Activated T-cell treated with anti-CD3 and anti-CD28 coated beads, Interleukin-2, amount 50 U/mL, for 24 hours (primary cell): ENCODE measurements at regions not wholly inside any gene's neighbourhood (a gene's known extent, or its start where the extent isn't known, plus 50 kb on each side); places are given as distances from the start of the nearest gene placed in this dataset.
"Not testable (repeated sequence)": the region's sequence is repeated elsewhere in the genome, so short reads cannot be mapped to it uniquely, and the experiment has no call there.

Experiments
- DNase-seq: peaks from one replicate; pipeline ENCODE4 v3.0.0-alpha.2; 2020
- H3K27ac Mint-ChIP-seq: 2 replicates; pipeline ENCODE4 v1.8.0; 2020; ENCODE audit warnings: mild to moderate bottlenecking, mixed read lengths
- H3K27me3 Mint-ChIP-seq: 2 replicates; pipeline ENCODE4 v1.8.0; 2020; ENCODE audit warnings: mixed read lengths
- H3K36me3 Mint-ChIP-seq: 2 replicates; pipeline ENCODE4 v1.8.0; 2020; ENCODE audit warnings: low read depth, mixed read lengths
- H3K4me1 Mint-ChIP-seq: 2 replicates; pipeline ENCODE4 v1.8.0; 2020; ENCODE audit warnings: low read depth, mixed read lengths
- H3K4me3 Mint-ChIP-seq: 2 replicates; pipeline ENCODE4 v1.8.0; 2020; ENCODE audit warnings: mild to moderate bottlenecking, moderate library complexity, mixed read lengths
- H3K9me3 Mint-ChIP-seq: 2 replicates; pipeline ENCODE4 v1.8.0; 2020; ENCODE audit warnings: mixed read lengths

- Mint-ChIP-seq H3K27ac (peak overlapping the region; percentile 97), H3K36me3 (peaks cover 24% of the 10 kb centered on the region), H3K4me1 (peaks cover 63% of the 10 kb centered on the region), H3K4me3 (peak overlapping the region; percentile 86)
- H3K9me3 Mint-ChIP-seq, H3K27me3 Mint-ChIP-seq, DNase-seq: not testable (repeated sequence)
Measured at GRCh38 chr10:30706189-30706588, 76.6 kb upstream of the LYZL2 start.

DNA sequence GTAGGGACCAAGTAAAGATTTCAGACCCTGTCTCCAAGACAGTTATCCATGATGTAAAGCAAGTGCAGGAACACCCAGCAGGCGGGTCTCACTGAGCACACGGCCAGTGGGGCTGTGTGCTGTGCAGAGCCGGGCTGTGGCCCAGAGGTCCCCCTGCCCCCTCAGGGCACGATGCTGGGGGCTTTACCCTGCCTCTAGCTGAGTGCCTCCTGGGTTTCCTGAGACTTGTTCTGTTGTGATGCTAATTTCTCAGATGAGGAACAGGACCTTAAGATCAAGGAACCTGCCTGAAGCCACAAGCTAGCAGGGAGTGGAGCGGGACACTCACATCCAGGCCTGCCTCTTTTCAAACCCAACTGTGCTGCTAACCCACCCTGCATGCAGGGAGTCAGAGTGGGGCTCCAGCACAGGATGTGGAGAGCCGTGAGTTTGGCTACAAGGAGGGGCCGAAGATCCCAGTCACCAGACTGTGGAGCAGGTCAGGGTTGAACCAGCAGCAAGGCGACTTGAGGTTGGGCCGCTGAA, 76.1 kb upstream of the LYZL2 start:
- peaks cover 66% of the 10 kb centered on the region for H3K4me1 Mint-ChIP-seq
- peaks cover 25% of the 10 kb centered on the region for H3K36me3 Mint-ChIP-seq
- DNase-seq: peak; percentile 59
- H3K27ac Mint-ChIP-seq: peak overlapping the region; percentile 97
- H3K4me3 Mint-ChIP-seq: peak overlapping the region; percentile 86
- H3K9me3 Mint-ChIP-seq: no peaks in the 10 kb centered on the region
- no peaks in the 10 kb centered on the region for H3K27me3 Mint-ChIP-seq

DNA sequence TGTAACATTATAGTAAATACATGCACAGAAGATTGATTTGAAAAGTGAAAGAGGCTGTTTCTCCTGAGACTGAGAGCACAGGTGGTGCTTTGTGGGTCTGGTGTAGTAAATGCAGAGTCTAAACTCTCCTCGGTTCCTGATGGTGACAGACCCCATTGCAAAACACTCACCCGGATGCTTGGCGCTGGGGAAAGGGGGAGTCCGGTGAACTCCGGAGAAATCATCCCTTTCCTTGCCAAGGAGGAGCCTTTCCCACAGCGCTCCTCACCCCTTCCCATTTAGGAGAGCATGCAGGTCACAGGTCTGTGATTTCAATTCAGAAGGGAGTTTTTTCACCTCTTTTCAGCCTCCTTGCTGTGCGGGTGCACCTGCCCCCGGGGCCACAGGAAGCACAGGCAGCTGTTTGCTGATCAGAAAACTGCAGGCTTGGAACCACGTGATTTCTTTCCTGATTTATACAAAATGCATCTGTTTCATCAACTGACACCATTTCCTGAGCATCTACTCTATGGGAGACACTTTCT, 75.6 kb upstream of the LYZL2 start:
- Mint-ChIP-seq H3K4me1 (peaks cover 67% of the 10 kb centered on the region), H3K9me3 (no peaks in the 10 kb centered on the region), H3K27me3 (no peaks in the 10 kb centered on the region), H3K27ac (peak overlapping the region; percentile 97), H3K4me3 (peak overlapping the region; percentile 86), H3K36me3 (peaks cover 30% of the 10 kb centered on the region)
- DNase-seq: peak; percentile 72

DNA sequence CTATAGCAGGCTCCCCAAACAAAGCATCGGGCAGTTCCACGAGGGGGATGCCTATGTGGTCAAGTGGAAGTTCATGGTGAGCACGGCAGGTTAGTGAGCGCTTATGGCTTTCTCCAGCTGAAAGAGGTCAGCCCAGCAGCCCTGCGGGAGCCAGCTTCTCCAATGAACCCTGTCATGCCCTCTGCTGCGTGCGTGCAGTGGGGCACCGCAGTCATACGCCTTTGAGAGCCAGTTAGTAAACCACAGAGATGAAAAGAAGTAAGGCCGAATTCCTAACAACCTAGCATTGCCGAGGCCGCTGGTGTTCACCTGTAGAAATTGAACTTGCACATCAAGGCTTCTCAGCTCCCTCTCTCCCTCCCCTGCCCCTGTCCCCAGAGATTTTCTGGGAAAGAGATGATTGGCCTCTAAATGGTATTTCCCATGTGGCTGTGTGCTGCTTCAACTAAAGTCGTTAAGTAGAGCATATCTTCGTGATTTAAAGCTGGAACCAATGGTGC, 75.1 kb upstream of the LYZL2 start:
- not testable (repeated sequence) for H3K9me3 Mint-ChIP-seq, H3K27me3 Mint-ChIP-seq
- Mint-ChIP-seq H3K36me3 (peaks cover 34% of the 10 kb centered on the region), H3K4me3 (peak overlapping the region; percentile 86), H3K4me1 (peaks cover 71% of the 10 kb centered on the region), H3K27ac (peak overlapping the region; percentile 97)
- DNase-seq: peak; percentile 74

GRCh38 chr10:30704026-30704600, 74.6 kb upstream of the LYZL2 start:
- peaks cover 72% of the 10 kb centered on the region for H3K4me1 Mint-ChIP-seq
- DNase-seq: peak; percentile 49
- H3K9me3 Mint-ChIP-seq: no peaks in the 10 kb centered on the region

DNA sequence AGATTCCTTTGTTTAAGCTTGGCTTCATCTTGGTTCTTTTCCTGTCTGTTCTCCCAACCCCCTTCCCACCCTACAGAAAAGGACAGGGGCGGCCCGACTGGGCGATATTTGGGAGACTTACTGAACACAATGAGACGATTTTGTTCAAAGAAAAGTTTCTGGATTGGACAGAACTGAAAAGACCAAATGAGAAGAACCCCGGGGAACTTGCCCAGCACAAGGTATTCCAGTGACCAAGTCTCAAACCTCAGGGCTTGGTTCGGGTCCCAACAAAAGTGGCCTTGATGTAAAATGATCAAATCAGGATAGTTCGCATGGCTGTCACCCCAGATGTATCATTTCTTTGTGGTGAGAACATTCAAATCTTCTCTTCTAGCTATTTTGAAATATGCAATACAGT, 73.9 kb upstream of the LYZL2 start:
- H3K4me1 Mint-ChIP-seq: peaks cover 77% of the 10 kb centered on the region
- not testable (repeated sequence) for H3K27me3 Mint-ChIP-seq, H3K9me3 Mint-ChIP-seq, DNase-seq
- H3K4me3 Mint-ChIP-seq: peak overlapping the region; percentile 86
- H3K27ac Mint-ChIP-seq: peak overlapping the region; percentile 97
- H3K36me3 Mint-ChIP-seq: peaks cover 37% of the 10 kb centered on the region

More at GRCh38 chr10:30704026-30704600, 74.6 kb upstream of the LYZL2 start:
- Mint-ChIP-seq H3K27ac (peak overlapping the region; percentile 97), H3K36me3 (peaks cover 37% of the 10 kb centered on the region), H3K27me3 (no peaks in the 10 kb centered on the region), H3K4me3 (peak overlapping the region; percentile 86)

- Mint-ChIP-seq H3K4me3 (peak overlapping the region; percentile 86), H3K36me3 (peaks cover 39% of the 10 kb centered on the region), H3K9me3 (no peaks in the 10 kb centered on the region), H3K27ac (peak overlapping the region; percentile 97), H3K27me3 (no peaks in the 10 kb centered on the region), H3K4me1 (peaks cover 83% of the 10 kb centered on the region)
- DNase-seq: no peak
Measured at GRCh38 chr10:30702860-30703259, 73.3 kb upstream of the LYZL2 start.

GRCh38 chr10:30701451-30702173, 72.1 kb upstream of the LYZL2 start:
- DNase-seq: peak; percentile 80
- peak overlapping the region; percentile 97 for H3K27ac Mint-ChIP-seq
- peak overlapping the region; percentile 52 for H3K4me3 Mint-ChIP-seq
- no peaks in the 10 kb centered on the region for H3K27me3 Mint-ChIP-seq
- peaks cover 91% of the 10 kb centered on the region for H3K4me1 Mint-ChIP-seq
- H3K36me3 Mint-ChIP-seq: peaks cover 48% of the 10 kb centered on the region
- H3K9me3 Mint-ChIP-seq: no peaks in the 10 kb centered on the region

DNA sequence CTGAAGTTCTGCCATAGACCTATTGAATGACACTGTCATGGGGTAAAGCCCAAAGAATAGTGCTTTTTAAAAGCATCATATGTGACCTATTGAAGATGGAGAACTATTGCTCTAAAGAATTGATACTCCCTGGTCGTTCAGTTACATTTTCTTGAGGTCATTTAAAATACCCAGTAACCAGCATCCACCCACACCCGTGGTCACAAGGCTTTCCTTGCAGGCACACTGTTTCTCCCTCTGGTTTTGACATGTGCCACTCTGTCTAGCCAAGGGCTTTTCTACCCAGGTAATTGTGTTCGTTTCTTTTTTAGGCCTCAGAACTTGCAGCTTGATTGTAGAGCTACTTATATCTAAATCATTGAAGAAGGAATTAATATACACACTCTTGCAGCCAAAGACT, 68.3 kb upstream of the LYZL2 start:
- Mint-ChIP-seq H3K4me3 (no peak overlapping the region), H3K27ac (peak overlapping the region; percentile 94), H3K9me3 (peaks cover 5% of the 10 kb centered on the region), H3K27me3 (no peaks in the 10 kb centered on the region), H3K36me3 (peaks cover 43% of the 10 kb centered on the region), H3K4me1 (peaks cover 90% of the 10 kb centered on the region)
- DNase-seq: no peak

DNA sequence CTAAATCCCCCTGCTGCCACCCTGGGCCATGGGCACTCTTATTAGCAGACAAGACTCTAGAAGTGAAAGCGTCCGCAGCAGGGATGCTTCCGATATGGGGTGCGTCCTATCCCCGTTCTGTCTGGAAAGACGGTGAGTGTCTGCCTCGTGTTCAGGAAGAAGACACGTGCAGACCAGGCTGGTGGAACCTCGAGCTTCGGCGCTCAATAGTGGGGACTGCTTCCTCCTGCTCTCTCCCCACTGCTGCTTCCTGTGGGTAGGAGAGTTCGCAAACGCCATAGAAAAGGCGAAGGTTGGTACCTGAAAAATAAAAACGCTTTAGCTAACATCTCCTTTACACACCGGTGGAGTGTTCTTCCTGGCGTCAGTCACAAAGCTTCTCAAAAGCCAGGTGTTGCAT, 67.7 kb upstream of the LYZL2 start:
- peak overlapping the region; percentile 10 for H3K4me3 Mint-ChIP-seq
- H3K27me3 Mint-ChIP-seq, H3K9me3 Mint-ChIP-seq: not testable (repeated sequence)
- peak overlapping the region; percentile 94 for H3K27ac Mint-ChIP-seq
- DNase-seq: peak; percentile 51
- H3K36me3 Mint-ChIP-seq: peaks cover 38% of the 10 kb centered on the region
- peaks cover 90% of the 10 kb centered on the region for H3K4me1 Mint-ChIP-seq

DNA sequence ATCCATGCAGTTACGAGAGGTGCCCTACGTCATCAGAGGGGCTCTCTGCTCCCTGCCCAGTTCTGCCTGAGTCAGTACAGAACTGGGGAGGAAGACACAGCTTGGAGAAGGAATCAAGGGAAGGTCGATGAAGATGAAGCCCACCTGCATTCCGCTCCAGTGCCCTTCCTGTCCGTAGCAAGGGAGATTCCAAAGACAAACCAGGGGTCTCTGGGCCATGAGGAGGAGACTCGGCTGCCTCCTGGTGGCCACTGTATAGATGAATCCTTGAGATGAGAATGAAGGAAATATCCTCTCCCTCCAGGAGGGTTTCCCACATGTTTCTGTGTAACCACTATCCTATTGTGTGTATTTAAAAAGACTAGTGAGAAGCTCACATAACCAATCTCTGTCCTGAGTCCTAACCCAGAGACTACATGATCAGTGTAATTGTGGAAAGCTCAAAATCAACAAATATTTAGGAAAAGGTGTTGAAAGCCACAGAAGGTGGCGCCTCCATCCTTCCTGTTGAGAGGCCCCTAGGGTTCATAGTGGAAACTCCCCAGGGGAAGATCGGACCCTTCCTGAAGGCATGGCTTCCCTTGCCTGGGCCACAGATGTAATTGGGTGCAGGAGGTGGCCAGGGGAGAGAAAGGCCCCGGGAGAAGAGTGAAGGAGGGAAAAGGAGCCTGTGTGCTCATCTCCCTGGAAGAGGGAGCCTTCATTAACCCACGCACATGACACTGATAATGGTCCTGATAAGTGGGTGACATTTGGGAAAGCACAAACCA, 67.0 kb upstream of the LYZL2 start:
- peak overlapping the region; percentile 97 for H3K27ac Mint-ChIP-seq
- not testable (repeated sequence) for H3K9me3 Mint-ChIP-seq, H3K27me3 Mint-ChIP-seq, DNase-seq
- H3K36me3 Mint-ChIP-seq: peaks cover 38% of the 10 kb centered on the region
- H3K4me1 Mint-ChIP-seq: peaks cover 91% of the 10 kb centered on the region
- peak overlapping the region; percentile 39 for H3K4me3 Mint-ChIP-seq

DNA sequence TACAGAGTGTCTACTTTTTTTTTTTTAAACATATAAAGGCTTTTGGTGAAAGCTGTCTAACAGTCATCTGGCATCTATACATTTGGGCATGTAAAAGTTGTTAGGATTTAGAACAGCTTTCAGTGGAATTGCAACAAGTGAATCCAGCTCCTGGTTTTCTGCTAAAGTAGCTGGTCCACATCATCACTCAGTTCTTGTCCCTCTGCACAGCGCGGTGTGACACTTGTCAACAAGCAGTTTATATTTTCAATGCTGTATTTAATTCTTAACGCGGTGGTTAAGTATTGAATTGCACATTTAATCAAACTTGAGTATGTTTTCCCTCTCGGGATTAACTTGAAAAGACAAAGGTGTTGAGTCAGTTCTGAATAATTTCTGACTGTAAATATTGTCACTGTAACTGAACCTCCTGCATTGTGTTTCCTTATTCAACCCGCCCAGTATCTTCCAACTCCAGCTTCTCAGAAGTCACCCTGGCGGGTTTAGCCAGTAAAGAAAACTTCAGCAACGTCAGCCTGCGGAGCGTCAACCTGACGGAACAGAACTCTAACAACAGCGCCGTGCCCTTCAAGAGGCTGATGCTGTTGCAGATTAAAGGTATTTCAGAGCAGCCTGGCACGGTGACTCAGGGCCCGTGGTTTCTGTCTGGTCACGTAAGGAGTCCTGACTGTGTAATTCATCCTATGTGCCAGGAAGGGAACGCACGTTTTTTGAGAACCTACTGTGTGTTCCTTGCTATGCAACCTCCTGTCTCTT, 66.1 kb upstream of the LYZL2 start:
- peak; percentile 82 for DNase-seq
- H3K27me3 Mint-ChIP-seq, H3K9me3 Mint-ChIP-seq: not testable (repeated sequence)
- peak overlapping the region; percentile 97 for H3K27ac Mint-ChIP-seq
- H3K4me3 Mint-ChIP-seq: peak overlapping the region; percentile 69
- peaks cover 88% of the 10 kb centered on the region for H3K4me1 Mint-ChIP-seq
- peaks cover 37% of the 10 kb centered on the region for H3K36me3 Mint-ChIP-seq

GRCh38 chr10:30694518-30695228, 65.1 kb upstream of the LYZL2 start:
- Mint-ChIP-seq H3K4me3 (peak overlapping the region; percentile 42), H3K27me3 (no peaks in the 10 kb centered on the region), H3K27ac (peak overlapping the region; percentile 97), H3K36me3 (peaks cover 28% of the 10 kb centered on the region), H3K4me1 (peaks cover 79% of the 10 kb centered on the region), H3K9me3 (peaks cover 5% of the 10 kb centered on the region)
- DNase-seq: no peak
